GM19372 (cell line): ENCODE measurements at regions not wholly inside any gene's neighbourhood (a gene's known extent, or its start where the extent isn't known, plus 50 kb on each side); places are given as distances from the start of the nearest gene placed in this dataset.

ENCODE experiments used
- ATAC-seq: cut with Tn5 transposase; IDR thresholded peaks from one replicate; pipeline ENCODE4 v1.9.1; 2021; ENCODE audit warnings: mild to moderate bottlenecking, low read depth, moderate library complexity; ENCODE audit not compliant: unreplicated experiment

- no peak for ATAC-seq
These were observed 115.4 kb upstream of the CNTLN start for GRCh38 chr9:17019398-17019797.

GRCh38 chr9:17018540-17019196 lies 116.2 kb upstream of the CNTLN start:
- ATAC-seq: no peak

GRCh38 chr9:17017931-17018491 lies 116.8 kb upstream of the CNTLN start:
- ATAC-seq: no peak

- ATAC-seq: no peak
These were observed 120.9 kb upstream of the CNTLN start for GRCh38 chr9:17013891-17014290.

GRCh38 chr9:17013010-17013409 lies 121.8 kb upstream of the CNTLN start:
- no peak for ATAC-seq

GRCh38 chr9:17011880-17012279 lies 123.0 kb upstream of the CNTLN start:
- no peak for ATAC-seq

- no peak for ATAC-seq
These were observed 125.8 kb upstream of the CNTLN start for GRCh38 chr9:17009071-17009470.

- ATAC-seq: no peak
These were observed 129.6 kb upstream of the CNTLN start for GRCh38 chr9:17005056-17005823.

- ATAC-seq: no peak
These were observed 130.3 kb upstream of the CNTLN start for GRCh38 chr9:17004500-17004899.

- ATAC-seq: no peak
These were observed 131.1 kb upstream of the CNTLN start for GRCh38 chr9:17003576-17004240.

GRCh38 chr9:16996901-16997491 lies 126.5 kb upstream of the BNC2 start:
- ATAC-seq: no peak

GRCh38 chr9:16992138-16992537 lies 121.7 kb upstream of the BNC2 start:
- no peak for ATAC-seq

- ATAC-seq: no peak
These were observed 116.6 kb upstream of the BNC2 start for GRCh38 chr9:16987026-16987425.

GRCh38 chr9:16986556-16986955 lies 116.1 kb upstream of the BNC2 start:
- ATAC-seq: no peak

- ATAC-seq: no peak
These were observed 115.3 kb upstream of the BNC2 start for GRCh38 chr9:16985559-16986348.

- ATAC-seq: no peak
These were observed 112.4 kb upstream of the BNC2 start for GRCh38 chr9:16982780-16983310.

- no peak for ATAC-seq
These were observed 106.0 kb upstream of the BNC2 start for GRCh38 chr9:16976427-16976826.

- ATAC-seq: no peak
These were observed 104.0 kb upstream of the BNC2 start for GRCh38 chr9:16974436-16974835.

- ATAC-seq: no peak
These were observed 99.9 kb upstream of the BNC2 start for GRCh38 chr9:16970321-16970720.

GRCh38 chr9:16964228-16964627 lies 93.8 kb upstream of the BNC2 start:
- no peak for ATAC-seq
